T-helper 22 cell (primary cell): ENCODE measurements at regions not wholly inside any gene's neighbourhood (a gene's known extent, or its start where the extent isn't known, plus 50 kb on each side); places are given as distances from the start of the nearest gene placed in this dataset.
A peak's percentile ranks its signal among the peaks of the same experiment; 100 is the strongest.

Experiments
- DNase-seq: peaks from one replicate; pipeline ENCODE4 v3.0.0-alpha.2; 2020; ENCODE audit warnings: low read depth

GRCh38 chrX:107502316-107502715 is 52.9 kb downstream of the FRMPD3 start:
- DNase-seq, result no peak

GRCh38 chrX:107504006-107504405 is 54.6 kb downstream of the FRMPD3 start:
- no peak for DNase-seq

GRCh38 chrX:107505223-107505622 is 55.8 kb downstream of the FRMPD3 start:
- DNase-seq, result no peak

- no peak for DNase-seq
Measured at GRCh38 chrX:107506596-107507031, 57.2 kb downstream of the FRMPD3 start.

GRCh38 chrX:107507093-107507743 is 57.8 kb downstream of the FRMPD3 start:
- DNase-seq, result no peak

GRCh38 chrX:107507744-107508117 is 58.3 kb downstream of the FRMPD3 start:
- no peak for DNase-seq

GRCh38 chrX:107508925-107509324 is 59.5 kb downstream of the FRMPD3 start:
- no peak for DNase-seq

GRCh38 chrX:107514944-107515343 is 65.5 kb downstream of the FRMPD3 start:
- no peak for DNase-seq

- no peak for DNase-seq
Measured at GRCh38 chrX:107521877-107522586, 72.6 kb downstream of the FRMPD3 start.

- no peak for DNase-seq
Measured at GRCh38 chrX:107522901-107523300, 73.4 kb downstream of the FRMPD3 start.

- no peak for DNase-seq
Measured at GRCh38 chrX:107526141-107526540, 76.7 kb downstream of the FRMPD3 start.

- DNase-seq, result no peak
Measured at GRCh38 chrX:107530141-107530540, 80.7 kb downstream of the FRMPD3 start.

- no peak for DNase-seq
Measured at GRCh38 chrX:107537815-107538214, 88.4 kb downstream of the FRMPD3 start.

- no peak for DNase-seq
Measured at GRCh38 chrX:107541244-107541643, 87.1 kb upstream of the PRPS1 start.

- DNase-seq, result no peak
Measured at GRCh38 chrX:107542040-107542439, 86.3 kb upstream of the PRPS1 start.

GRCh38 chrX:107542500-107542899 is 85.8 kb upstream of the PRPS1 start:
- DNase-seq, result no peak

- DNase-seq, result no peak
Measured at GRCh38 chrX:107547621-107548020, 80.7 kb upstream of the PRPS1 start.

GRCh38 chrX:107548775-107549174 is 79.5 kb upstream of the PRPS1 start:
- no peak for DNase-seq

- DNase-seq, result peak; percentile 4
Measured at GRCh38 chrX:107549504-107549903, 78.8 kb upstream of the PRPS1 start.

GRCh38 chrX:107551546-107551945 is 76.8 kb upstream of the PRPS1 start:
- no peak for DNase-seq

- no peak for DNase-seq
Measured at GRCh38 chrX:107552930-107553329, 75.4 kb upstream of the PRPS1 start.

GRCh38 chrX:107556967-107557366 is 71.3 kb upstream of the PRPS1 start:
- DNase-seq, result no peak

GRCh38 chrX:107559506-107559905 is 68.8 kb upstream of the PRPS1 start:
- DNase-seq, result no peak

- DNase-seq, result no peak
Measured at GRCh38 chrX:107560041-107560440, 68.3 kb upstream of the PRPS1 start.
